ENCODE measurements at regions not wholly inside any gene's neighbourhood (a gene's known extent, or its start where the extent isn't known, plus 50 kb on each side); places are given as distances from the start of the nearest gene placed in this dataset.
"Not testable (repeated sequence)": the region's sequence is repeated elsewhere in the genome, so short reads cannot be mapped to it uniquely, and the experiment has no call there.

DNA sequence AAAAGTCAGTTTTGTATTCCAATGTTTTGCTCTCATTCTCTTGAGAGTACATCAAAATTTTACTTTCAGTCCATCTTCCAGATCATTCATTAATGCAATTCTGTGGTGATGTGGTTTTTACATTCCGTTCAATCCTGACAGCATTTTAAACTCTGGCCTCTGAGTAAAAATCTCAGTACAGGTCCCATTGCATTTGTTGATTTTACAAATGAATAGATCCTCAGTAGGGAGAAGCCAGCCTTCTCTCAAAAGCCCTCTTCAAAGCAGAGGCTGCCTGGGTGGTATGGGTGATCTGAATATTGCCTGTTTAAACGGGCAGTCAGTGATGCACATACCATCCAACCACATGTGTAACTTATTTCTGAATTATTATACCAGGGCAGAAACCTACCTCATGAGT, 72.5 kb upstream of the TSC22D2 start:
- H3K4me3 Mint-ChIP-seq, result no peak overlapping the region
- H3K27me3 Mint-ChIP-seq, result peaks cover 28% of the 10 kb centered on the region
- H3K4me1 Mint-ChIP-seq, result no peaks in the 10 kb centered on the region
- peaks cover 3% of the 10 kb centered on the region for H3K9me3 Mint-ChIP-seq
- no peak for ATAC-seq
- H3K36me3 Mint-ChIP-seq, result peaks cover 6% of the 10 kb centered on the region
- H3K27ac Mint-ChIP-seq, result no peak overlapping the region

DNA sequence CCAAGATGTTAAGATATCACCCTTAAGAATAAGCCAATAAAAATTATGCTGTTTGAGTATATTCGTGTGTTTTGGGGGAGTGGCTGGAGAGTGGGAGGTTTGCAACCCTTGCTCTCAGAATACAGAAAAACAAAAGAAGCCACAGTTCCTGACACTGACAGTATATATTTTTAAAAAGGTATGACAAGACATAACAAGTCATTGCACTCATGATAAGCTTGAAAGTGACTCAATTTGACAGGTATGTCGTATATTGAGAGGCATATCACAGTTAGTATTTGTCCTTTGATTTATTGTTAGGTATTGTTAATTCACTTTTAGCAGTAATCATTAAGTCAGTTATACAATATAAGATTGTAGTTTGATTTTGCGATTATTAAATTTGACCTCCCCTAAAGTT, 73.1 kb upstream of the TSC22D2 start:
- Mint-ChIP-seq H3K9me3 (peaks cover 6% of the 10 kb centered on the region), H3K4me3 (no peak overlapping the region), H3K4me1 (peaks cover 4% of the 10 kb centered on the region), H3K27ac (no peak overlapping the region), H3K27me3 (peaks cover 34% of the 10 kb centered on the region), H3K36me3 (peaks cover 6% of the 10 kb centered on the region)
- no peak for ATAC-seq

DNA sequence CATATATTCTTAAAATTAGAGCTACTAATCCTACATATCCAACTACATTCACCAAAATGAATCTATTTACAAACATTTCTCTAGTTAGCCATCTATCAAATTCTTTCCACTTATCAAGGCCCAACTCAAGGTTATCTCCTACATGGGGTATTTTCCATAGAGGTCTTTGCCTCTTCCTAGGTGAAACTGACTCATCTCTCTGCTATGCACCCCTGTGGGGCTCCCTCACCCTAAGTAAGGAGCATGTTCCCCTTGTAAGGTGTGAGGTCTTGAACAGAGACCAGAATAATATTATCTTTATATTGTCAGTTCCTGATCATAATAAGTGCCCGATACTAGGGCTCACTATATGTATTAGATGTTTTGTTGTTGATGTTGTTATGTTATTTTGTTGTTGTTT, 74.6 kb upstream of the TSC22D2 start:
- H3K4me1 Mint-ChIP-seq, result peaks cover 9% of the 10 kb centered on the region
- peaks cover 32% of the 10 kb centered on the region for H3K27me3 Mint-ChIP-seq
- no peak overlapping the region for H3K27ac Mint-ChIP-seq
- no peak for ATAC-seq
- peaks cover 6% of the 10 kb centered on the region for H3K9me3 Mint-ChIP-seq
- no peak overlapping the region for H3K4me3 Mint-ChIP-seq
- H3K36me3 Mint-ChIP-seq, result peaks cover 6% of the 10 kb centered on the region

DNA sequence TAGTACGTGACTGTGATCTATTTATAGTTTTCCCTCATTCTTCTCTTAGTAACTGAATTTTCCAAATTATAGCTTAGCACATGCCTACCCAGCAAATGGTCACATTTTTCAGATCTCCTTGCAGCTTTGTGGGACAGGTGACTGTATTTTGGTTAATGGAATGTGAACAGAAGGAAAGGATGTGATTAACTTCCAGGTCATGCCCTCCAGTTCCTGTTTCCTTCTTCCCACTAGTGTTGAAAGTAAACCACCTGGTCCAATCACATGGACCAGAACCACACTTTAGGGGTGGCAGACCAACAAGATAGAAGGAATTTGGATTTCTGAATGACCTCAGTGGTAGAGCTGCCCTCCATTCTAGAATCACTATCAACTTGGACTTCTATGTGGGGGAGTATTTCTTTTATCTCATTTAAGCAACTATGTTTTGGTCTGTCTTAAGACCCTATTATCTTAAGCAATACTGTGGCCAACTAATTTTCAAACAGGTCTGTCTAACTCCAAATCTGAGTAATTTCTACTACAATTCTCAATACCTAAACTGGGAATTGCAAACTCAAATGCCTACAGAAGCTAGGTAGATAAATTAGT, 76.0 kb upstream of the TSC22D2 start:
- ATAC-seq, result no peak
- Mint-ChIP-seq H3K4me3 (no peak overlapping the region), H3K27ac (no peak overlapping the region), H3K36me3 (no peaks in the 10 kb centered on the region), H3K27me3 (peaks cover 32% of the 10 kb centered on the region), H3K4me1 (peaks cover 9% of the 10 kb centered on the region), H3K9me3 (peaks cover 3% of the 10 kb centered on the region)

DNA sequence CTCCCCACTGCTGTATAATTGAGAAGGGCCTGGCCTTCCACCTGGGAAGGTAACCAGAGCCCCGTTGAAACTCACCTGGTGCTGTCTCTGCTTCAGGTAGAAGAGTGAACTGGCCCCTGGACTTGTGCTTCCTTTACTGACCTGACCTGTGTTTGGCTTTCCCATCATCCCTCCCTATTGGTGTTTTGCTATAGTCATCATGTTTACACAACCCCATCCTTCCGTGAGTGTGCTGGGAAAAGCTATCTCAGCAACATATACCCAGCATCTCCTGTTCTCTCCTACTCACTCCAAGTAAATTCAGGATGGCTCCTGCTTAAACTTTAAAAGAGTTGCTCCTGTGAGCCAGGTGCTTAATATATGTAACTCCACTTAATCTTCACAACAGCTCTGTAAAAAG, 77.2 kb upstream of the TSC22D2 start:
- no peak for ATAC-seq
- Mint-ChIP-seq H3K4me3 (no peak overlapping the region), H3K9me3 (peaks cover 3% of the 10 kb centered on the region), H3K27ac (no peak overlapping the region), H3K36me3 (no peaks in the 10 kb centered on the region), H3K4me1 (peaks cover 9% of the 10 kb centered on the region), H3K27me3 (peaks cover 26% of the 10 kb centered on the region)

DNA sequence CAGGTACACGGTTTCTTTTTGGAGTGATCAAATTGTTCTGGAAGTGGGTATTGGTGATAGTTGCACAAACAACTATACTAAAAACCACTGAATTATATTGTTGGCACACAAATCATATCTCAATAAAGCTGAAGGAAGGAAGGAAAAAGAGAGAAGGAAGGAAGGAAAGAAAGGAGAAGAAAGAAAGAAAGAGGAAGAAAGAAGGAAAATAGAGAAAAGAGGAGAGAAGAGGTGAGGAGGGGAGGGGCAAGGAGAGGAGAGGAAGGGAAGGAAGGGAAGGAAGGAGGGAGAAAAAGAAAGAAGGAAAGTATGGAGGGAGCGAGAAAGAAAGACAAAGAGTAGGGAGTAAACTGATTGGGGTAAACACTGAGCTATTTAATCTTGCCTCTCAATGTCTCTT, 77.9 kb upstream of the TSC22D2 start:
- Mint-ChIP-seq H3K4me1 (peaks cover 9% of the 10 kb centered on the region), H3K9me3 (peaks cover 3% of the 10 kb centered on the region), H3K36me3 (no peaks in the 10 kb centered on the region), H3K4me3 (no peak overlapping the region), H3K27me3 (peaks cover 23% of the 10 kb centered on the region), H3K27ac (no peak overlapping the region)
- ATAC-seq, result no peak

DNA sequence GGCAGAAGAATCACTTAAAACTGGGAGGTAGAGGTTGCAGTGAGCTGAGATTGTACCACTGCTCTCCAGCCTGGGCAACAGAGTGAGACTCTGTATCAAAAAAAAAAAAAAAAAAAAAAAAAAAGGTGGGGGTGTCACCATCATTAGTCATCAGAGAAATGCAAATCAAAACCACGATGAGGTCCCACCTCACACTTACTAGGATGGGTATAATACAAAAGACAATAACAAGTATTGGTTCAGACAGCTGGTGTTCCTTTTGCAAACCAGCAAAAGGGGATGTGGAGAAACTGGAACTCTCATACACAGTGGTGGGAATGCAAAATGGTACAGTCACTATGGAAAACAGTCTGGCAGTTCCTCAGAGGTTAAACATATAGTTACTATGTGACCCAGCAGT, 78.7 kb upstream of the TSC22D2 start:
- ATAC-seq, result no peak
- H3K4me3 Mint-ChIP-seq, result no peak overlapping the region
- H3K9me3 Mint-ChIP-seq, result peaks cover 3% of the 10 kb centered on the region
- H3K27ac Mint-ChIP-seq, result no peak overlapping the region
- peaks cover 9% of the 10 kb centered on the region for H3K4me1 Mint-ChIP-seq
- H3K36me3 Mint-ChIP-seq, result no peaks in the 10 kb centered on the region
- H3K27me3 Mint-ChIP-seq, result peaks cover 23% of the 10 kb centered on the region

DNA sequence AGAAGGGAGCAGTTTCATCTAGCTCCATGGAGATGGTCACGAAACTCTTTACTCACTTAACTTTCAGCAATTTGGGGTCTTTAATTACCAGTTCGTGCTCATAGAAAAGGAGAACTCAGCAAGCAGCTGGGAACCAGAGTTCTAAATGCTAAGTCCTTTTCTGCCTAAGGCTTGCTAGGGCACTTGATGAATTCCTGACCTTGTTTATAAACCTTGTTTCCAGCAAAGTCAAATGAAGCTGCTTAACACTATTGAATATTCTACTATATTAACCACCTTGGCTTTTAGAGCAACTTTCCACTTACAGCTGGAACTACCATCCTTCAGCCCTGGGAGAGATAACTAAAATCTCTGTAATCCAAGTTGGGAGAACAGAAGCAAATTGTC, 79.5 kb upstream of the TSC22D2 start:
- Mint-ChIP-seq H3K27me3 (peaks cover 23% of the 10 kb centered on the region), H3K27ac (no peak overlapping the region), H3K9me3 (peaks cover 3% of the 10 kb centered on the region), H3K4me1 (peaks cover 9% of the 10 kb centered on the region), H3K36me3 (no peaks in the 10 kb centered on the region), H3K4me3 (no peak overlapping the region)
- ATAC-seq, result no peak

DNA sequence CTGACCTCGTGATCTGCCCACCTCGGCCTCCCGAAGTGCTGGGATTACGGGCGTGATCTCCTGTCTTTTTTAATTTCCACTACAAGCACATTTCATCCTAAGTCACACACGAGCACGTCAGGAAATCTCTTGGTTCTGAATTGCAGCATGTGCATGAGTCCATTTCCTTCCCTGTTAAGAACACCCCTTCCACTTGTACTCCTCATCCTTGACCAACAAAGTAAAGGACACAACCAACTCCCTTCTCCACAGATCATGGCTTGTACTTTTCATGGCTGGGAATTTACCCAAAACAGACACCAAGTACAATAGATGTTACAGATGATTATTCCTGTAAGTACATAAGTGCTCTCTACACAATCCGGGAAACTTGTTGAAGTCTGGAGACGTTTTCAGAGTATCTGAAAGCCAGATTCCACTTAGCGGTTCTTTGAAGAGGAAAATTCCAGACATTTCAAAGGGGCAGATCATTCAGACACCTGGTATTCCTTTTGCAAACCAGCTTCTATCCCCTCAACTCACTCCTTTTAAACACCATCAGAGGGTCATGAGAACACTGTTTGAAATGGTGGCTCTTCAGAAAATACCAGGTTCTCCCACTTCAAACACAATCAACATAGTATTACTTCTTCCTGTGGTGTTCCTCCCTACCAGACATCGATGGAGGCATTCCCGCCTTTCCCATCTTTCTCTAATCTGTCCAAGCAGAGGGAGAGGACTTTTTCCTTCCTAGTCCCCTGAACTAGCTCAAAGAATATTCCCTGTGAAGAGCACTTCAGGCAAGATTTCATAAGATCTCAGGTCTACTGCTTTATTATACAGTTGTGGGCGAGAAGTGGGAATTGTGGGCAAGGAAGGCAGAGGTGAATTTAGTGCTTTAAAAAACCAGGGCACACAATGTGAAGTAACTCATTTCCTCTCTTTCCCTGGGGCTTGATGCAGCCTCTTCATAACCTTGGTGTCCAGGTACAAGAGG, 80.1 kb upstream of the TSC22D2 start:
- Mint-ChIP-seq H3K9me3 (peaks cover 3% of the 10 kb centered on the region), H3K36me3 (no peaks in the 10 kb centered on the region), H3K27ac (no peak overlapping the region), H3K4me1 (peaks cover 9% of the 10 kb centered on the region), H3K4me3 (no peak overlapping the region), H3K27me3 (peaks cover 23% of the 10 kb centered on the region)
- no peak for ATAC-seq

DNA sequence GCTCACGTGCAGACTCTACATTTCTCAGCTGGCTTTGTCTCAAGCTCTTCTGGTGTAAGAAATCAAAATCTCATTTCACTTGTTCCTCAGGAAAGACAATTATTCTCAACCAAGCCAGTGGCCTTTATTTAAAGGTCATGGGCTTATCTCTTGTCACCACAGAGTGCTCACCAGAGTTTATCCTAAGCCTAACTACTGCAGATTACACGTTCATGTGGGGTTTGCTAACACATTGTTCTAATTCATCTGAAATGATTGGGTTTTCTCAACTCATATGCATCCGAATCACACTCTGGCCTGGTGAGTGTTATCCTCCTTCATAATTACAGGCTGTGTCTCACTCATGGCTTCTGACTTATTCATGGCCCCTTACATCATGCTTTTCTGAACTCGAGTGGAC, 83.3 kb upstream of the TSC22D2 start:
- no peak overlapping the region for H3K4me3 Mint-ChIP-seq
- peaks cover 16% of the 10 kb centered on the region for H3K27me3 Mint-ChIP-seq
- H3K27ac Mint-ChIP-seq, result no peak overlapping the region
- peaks cover 4% of the 10 kb centered on the region for H3K4me1 Mint-ChIP-seq
- H3K9me3 Mint-ChIP-seq, result no peaks in the 10 kb centered on the region
- no peaks in the 10 kb centered on the region for H3K36me3 Mint-ChIP-seq
- ATAC-seq, result no peak

DNA sequence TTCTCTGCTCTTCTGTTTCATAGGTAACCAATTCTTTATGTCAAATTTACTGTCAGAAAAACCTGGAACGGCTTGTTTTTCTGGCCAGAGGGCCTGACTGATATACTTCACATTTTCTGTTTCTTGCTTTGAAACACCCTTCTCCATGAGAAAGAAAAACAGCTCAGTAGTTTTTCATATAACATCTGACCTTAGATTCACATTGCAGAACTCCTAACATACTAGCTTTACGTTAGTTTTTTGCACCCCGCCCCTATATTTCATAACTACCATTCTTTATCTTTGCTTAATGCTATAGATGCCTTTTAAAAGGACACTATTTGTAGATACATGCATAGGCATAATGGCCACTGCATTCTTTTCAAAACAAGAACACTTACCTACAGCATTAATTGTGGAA, 83.9 kb upstream of the TSC22D2 start:
- H3K4me3 Mint-ChIP-seq, result no peak overlapping the region
- H3K27ac Mint-ChIP-seq, result no peak overlapping the region
- H3K9me3 Mint-ChIP-seq, result no peaks in the 10 kb centered on the region
- no peaks in the 10 kb centered on the region for H3K4me1 Mint-ChIP-seq
- no peak for ATAC-seq
- H3K36me3 Mint-ChIP-seq, result no peaks in the 10 kb centered on the region
- peaks cover 11% of the 10 kb centered on the region for H3K27me3 Mint-ChIP-seq

DNA sequence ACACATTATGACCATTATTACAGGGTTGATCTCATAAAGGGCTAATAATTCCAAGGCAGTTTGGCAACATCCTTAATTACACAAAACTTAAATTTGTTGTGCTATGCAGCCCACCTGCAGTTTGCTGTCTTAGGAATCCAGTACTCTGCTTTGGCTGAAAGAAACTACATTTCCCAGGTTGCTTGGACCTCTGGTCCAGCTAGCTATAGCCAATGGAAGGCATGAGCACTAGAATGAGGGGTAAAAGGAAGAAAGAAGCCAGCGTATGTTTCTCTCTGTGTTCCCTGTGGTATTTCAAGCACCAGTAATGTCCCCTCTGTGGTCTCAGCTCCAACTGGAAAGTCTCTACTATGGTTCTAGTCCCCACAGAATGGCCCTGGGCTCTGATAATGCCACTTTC, 84.3 kb upstream of the TSC22D2 start:
- no peaks in the 10 kb centered on the region for H3K36me3 Mint-ChIP-seq
- ATAC-seq, result no peak
- no peak overlapping the region for H3K4me3 Mint-ChIP-seq
- no peaks in the 10 kb centered on the region for H3K9me3 Mint-ChIP-seq
- H3K27ac Mint-ChIP-seq, result no peak overlapping the region
- H3K4me1 Mint-ChIP-seq, result no peaks in the 10 kb centered on the region
- peaks cover 11% of the 10 kb centered on the region for H3K27me3 Mint-ChIP-seq

DNA sequence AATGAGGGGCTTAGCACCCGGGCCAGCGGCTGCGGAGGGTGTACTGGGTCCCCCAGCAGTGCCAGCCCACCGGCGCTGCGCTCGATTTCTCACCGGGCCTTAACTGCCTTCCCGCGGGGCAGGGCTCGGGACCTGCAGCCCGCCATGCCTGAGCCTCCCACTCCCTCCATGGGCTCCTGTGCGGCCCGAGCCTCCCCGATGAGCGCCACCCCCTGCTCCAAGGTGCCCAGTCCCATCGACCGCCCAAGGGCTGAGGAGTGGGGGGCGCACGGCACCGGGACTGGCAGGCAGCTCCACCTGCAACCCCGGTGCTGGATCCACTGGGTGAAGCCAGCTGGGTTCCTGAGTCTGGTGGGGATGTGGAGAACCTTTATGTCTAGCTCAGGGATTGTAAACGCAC, 85.0 kb upstream of the TSC22D2 start:
- not testable (repeated sequence) for H3K36me3 Mint-ChIP-seq, H3K4me3 Mint-ChIP-seq, H3K27me3 Mint-ChIP-seq, ATAC-seq, H3K4me1 Mint-ChIP-seq, H3K27ac Mint-ChIP-seq, H3K9me3 Mint-ChIP-seq

DNA sequence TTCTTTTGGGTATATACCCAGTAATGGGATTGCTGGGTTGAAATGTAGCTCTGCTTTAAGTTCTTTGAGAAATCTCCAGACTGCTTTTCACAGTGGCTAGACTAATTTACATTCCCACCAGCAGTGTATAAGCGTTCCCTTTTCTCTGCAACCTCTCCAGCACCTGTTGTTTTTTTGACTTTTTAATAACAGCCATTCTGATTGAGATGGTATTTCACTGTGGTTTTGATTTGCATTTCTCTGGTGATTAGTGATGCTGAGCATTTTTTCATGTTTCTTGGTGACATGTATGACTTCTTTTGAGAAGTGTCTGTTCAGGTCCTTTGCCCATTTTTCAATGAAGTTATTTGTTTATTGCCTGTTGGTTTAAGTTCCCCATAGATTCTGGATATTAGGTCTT, 87.1 kb upstream of the TSC22D2 start:
- H3K27me3 Mint-ChIP-seq, H3K4me3 Mint-ChIP-seq, H3K27ac Mint-ChIP-seq, H3K36me3 Mint-ChIP-seq, H3K4me1 Mint-ChIP-seq, ATAC-seq, H3K9me3 Mint-ChIP-seq: not testable (repeated sequence)

DNA sequence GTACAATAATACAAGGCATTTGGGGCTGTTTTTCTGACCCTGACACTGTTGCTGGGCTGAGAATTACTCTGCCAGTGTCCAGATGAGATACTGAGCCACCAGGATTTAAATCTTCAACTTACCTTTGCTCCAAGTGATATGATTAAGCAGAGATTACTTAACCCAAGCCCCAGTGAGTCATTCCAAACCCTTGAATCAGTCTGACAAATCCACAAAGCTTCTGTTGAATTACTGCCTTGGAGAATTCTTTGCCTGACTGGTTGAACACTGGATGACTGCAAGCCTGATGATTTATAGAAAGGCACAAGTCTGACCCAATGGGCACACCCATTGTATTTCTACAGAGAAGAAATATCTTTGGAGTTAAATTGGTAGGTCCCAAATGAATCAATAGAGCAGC, 88.2 kb upstream of the TSC22D2 start:
- H3K27ac Mint-ChIP-seq, result no peak overlapping the region
- no peak for ATAC-seq
- H3K4me1 Mint-ChIP-seq, result no peaks in the 10 kb centered on the region
- no peaks in the 10 kb centered on the region for H3K36me3 Mint-ChIP-seq
- no peaks in the 10 kb centered on the region for H3K9me3 Mint-ChIP-seq
- H3K27me3 Mint-ChIP-seq, result peaks cover 11% of the 10 kb centered on the region
- H3K4me3 Mint-ChIP-seq, result no peak overlapping the region

DNA sequence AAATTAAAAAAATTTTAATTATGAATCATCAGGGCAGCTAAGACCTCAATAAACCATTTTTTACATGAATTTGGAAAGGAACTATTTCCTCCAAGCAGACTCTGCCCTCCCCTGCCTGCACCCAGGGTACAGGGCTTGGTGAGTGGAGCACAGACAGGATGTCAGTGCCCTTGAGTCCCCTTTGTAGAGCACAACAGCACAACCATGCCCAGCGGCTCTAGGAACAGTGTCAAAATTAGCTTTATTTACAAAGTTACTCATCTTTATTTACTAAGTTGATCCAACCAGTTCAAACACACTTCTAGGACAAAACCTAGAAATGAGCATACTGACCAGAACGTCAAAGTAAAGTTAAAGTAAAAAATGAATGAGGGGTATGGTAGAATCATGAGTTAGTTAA, 90.6 kb upstream of the TSC22D2 start:
- Mint-ChIP-seq H3K4me1 (no peaks in the 10 kb centered on the region), H3K27me3 (peaks cover 18% of the 10 kb centered on the region)

More for the DNA sequence above, 90.6 kb upstream of the TSC22D2 start:
- no peak for ATAC-seq
- Mint-ChIP-seq H3K27ac (no peak overlapping the region), H3K36me3 (no peaks in the 10 kb centered on the region), H3K4me3 (no peak overlapping the region), H3K9me3 (no peaks in the 10 kb centered on the region)
